MV-4-11 (cell line): ENCODE measurements at regions not wholly inside any gene's neighbourhood (a gene's known extent, or its start where the extent isn't known, plus 50 kb on each side); places are given as distances from the start of the nearest gene placed in this dataset.
A peak's percentile ranks its signal among the peaks of the same experiment; 100 is the strongest.

Source experiments
- DNase-seq: peaks from one replicate; lab custom pipeline; 2025; lab: John Stamatoyannopoulos, UW

DNA sequence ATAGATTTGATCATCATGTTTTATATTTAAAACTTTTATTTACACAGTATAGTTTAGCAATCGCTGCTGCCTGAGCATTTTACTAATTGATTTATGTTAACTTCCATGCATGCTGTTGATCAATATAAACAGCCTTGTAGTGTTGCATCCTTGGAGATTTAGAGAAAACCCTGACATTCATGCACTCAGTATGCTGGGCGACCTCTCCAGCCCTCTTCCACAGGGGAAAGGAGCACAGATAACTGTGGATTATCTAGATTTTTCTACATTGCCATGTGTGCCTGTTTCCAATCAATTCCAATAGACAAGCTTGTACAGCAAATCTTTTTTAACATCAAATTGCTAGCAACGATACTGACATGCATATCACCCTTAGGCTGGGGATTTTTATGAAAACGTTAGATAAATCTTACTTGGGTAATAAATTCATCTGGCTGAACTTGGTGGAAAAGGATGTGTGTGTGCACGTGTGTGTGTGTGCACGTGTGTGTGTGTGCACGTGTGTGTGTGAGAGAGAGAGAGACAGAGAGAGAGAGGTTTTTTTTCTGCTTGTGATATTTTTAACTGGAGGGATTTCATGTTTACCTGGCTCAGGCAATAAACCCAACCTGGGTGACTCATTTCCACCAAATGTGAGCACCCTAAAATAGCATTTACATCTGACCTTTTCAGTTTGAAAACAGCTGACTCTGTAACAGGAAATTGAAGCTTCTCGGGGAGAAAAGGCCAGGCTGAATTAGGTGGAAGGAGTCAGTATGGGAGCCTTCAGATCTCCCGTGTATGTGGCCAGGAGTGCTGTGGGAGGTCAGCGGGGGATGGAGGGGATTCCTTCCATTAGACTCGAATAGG lies 339.8 kb downstream of the PRDM2 start:
- no peak for DNase-seq

DNA sequence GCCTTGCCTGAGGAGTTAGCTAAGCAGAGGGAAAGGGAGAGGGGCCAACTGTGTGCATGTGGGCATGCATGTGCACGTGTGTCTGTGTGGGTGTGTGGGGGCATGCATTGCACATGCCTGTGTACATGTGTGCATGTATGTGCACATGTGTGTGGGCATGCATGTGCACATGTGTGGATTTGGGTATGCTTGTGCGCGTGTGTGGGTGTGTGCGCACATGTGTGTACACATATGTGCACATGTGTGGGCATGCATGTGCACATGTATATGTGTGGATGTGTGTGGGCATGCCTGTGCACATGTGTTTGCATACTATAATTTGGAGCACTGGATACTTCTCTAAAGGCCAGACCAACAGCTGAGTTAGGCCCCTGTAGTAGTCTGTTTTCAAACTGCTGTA lies 350.0 kb downstream of the PRDM2 start:
- DNase-seq: no peak

DNA sequence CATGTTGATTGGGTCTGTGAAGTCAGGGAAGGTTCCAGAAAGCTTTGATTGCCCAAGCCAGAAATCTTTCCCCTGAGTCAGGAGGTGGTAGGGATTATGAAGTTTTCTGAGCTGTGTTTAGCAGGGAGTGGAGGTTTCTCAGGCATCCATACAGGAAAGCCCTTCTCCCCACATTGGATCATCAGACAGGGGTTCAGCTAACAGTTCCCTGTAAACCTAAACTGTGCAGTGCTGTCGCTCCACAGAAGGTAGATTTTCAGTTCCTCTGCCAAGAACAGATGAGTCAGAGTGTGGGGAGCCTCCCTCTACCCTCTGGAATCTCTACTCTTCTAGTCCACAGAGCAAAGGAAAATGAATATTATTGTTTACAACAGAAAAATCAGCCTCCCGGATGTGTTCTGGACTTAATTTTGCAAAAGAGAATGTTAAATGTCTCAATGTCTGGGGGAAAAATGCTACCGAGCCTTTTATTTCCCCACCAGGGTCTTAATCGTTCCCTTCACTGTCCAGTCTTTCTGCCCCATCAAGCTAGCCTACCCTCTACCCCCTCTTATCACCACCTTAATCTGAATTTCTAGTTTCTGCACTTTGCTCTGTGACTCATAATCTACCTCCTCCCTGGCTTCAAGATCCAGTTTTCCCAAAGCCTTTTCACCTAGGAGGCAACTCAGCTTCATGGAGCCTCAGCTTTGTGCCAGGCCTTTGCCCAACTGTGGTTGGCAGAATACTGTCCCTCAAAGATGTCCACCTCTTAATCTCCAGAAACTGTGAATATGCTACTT lies 355.6 kb downstream of the PRDM2 start:
- no peak for DNase-seq

GRCh38 chr1:14057640-14058039 lies 357.7 kb downstream of the PRDM2 start:
- no peak for DNase-seq

- peak; percentile 5 for DNase-seq
Measured at GRCh38 chr1:14061204-14061603, 361.2 kb downstream of the PRDM2 start.

DNA sequence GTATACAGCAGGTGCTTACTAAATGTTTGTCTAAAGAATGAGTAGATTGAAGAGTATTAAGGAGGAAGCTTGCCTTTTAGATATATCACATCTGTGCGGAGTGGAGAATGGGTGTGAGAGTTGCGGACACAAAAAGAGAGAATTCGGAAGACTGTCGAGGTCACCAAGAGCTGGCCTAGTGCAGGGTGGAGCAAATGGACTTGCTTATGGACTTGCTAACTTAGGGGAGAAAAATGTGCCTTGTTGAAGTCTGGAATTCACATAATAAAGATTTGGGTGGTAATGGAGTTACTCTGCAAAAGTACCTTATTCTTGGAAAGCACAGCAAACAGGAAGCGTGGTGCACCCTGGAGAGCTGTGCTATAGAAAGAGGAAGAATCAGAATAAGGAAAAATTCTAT lies 361.7 kb downstream of the PRDM2 start:
- no peak for DNase-seq

DNA sequence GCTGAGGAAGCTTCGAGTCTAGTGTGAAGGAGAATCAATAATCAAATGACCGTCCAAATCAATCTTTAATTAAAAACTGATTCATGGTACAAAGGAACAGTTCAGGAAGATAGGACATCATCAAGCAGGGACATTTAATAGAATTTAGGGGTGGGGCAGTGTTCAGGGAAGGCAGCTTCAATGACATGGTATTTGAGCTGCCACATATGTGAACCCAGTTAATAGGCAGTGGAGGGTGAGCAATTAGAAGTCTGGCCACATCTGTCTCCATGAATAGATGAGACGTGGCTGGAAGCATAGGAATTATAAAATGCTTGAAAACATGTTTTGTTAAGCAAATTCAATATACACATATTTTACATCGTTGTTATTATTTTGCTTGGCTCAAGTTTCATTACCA lies 362.7 kb downstream of the PRDM2 start:
- DNase-seq: no peak

GRCh38 chr1:14064649-14065442 lies 364.9 kb downstream of the PRDM2 start:
- DNase-seq: no peak

- DNase-seq: no peak
Measured at GRCh38 chr1:14065486-14065885, 365.5 kb downstream of the PRDM2 start.

DNA sequence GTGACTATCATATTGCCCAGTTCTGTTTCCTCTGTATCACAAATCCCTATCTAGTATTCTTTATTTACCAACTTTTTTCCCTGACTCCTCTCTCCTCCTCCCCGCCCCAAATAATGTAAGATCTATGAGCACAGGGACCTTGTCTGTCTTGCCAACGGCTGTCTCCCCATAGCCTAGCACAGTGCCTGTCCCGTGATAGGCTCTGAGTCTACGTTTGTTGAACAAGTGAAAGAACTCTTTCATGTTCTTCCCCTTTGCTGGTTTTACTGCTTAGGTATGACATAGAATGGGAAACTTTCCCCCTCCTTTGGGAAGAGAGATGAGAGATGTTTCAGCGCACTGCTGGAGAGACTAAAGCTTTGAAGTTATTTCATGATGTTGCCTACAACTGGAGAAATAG lies 367.0 kb downstream of the PRDM2 start:
- DNase-seq: no peak

GRCh38 chr1:14067711-14068110 lies 367.7 kb downstream of the PRDM2 start:
- DNase-seq: no peak

DNA sequence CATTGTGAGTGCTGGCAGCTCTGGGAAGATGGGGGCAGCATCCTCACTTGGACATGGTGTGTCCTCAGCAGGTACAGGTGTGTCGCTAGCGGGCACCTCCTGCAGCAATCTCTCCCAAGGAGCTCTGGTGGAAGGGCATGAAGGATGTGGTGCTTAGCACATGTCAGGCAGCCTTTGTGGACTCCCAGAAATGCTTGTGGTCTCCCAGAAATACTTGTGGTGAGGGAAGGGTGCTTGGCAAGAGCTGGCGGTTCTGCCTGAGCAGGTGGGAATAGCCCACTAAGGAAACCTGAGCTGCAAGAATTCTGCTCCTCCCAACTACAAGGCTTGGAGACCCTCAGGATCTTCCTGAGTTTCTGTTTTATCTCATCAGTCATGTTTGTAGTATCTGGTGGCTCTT lies 371.6 kb downstream of the PRDM2 start:
- no peak for DNase-seq

- DNase-seq: no peak
Measured at GRCh38 chr1:14080653-14081052, 380.7 kb downstream of the PRDM2 start.

GRCh38 chr1:14082331-14082730 lies 382.3 kb downstream of the PRDM2 start:
- DNase-seq: no peak

DNA sequence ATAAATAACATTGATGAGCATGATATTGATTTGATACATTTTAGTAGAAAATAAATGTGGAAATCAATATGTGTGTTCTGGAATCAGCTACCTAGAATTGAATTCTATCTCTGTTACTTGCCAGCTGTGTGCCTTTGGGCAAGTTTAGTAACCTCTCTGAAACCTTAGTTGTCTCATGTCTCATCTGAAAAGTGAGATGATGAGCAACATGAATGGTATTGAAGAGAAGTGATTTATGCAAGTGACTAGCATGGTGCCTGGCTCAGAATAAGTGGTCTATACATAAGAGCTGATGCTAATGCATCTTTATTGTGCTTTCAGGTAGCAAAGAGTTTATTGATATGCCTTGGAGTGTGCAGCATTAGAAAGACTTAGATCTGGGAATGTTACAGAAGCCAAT lies 383.3 kb downstream of the PRDM2 start:
- no peak for DNase-seq

DNA sequence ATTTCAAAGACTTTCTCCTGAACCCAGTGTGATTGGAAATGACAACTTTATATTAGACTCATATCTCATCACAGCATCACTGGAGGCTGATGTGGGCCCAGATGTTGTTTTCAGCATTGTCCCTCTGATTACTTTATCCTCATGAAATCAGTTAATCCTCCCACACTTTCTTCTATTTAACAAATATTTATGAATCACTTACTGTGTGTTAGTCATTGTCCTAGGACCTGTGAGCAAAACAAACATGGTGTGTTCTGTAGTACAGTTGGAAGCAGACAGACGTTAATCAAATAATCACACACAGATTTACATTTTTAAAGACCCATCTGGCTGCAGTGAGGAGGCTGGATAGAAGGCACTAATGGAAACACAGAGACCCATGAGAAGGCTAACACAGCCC lies 383.7 kb downstream of the PRDM2 start:
- no peak for DNase-seq

DNA sequence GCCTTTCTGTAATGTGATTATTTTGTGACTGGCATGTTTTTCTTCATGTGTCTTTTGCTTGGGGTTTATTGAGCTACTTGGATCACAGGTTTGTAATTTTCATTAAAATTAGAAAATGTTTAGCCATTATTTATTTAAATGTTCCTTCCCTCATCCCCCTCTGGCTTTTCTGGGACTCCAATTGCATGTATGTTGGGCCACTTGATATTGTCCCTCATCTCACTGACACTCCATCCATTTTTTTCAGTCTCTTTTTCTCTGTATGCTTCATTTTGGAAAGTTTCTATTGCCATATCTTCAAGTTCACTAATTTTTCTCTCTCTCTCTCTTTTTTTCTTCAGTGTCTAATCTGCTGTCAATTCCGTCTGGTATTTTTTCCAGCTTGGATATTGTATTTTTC lies 390.1 kb downstream of the PRDM2 start:
- no peak for DNase-seq

- DNase-seq: no peak
Measured at GRCh38 chr1:14090531-14090930, 390.5 kb downstream of the PRDM2 start.

GRCh38 chr1:14094611-14095400 lies 394.8 kb downstream of the PRDM2 start:
- DNase-seq: no peak

DNA sequence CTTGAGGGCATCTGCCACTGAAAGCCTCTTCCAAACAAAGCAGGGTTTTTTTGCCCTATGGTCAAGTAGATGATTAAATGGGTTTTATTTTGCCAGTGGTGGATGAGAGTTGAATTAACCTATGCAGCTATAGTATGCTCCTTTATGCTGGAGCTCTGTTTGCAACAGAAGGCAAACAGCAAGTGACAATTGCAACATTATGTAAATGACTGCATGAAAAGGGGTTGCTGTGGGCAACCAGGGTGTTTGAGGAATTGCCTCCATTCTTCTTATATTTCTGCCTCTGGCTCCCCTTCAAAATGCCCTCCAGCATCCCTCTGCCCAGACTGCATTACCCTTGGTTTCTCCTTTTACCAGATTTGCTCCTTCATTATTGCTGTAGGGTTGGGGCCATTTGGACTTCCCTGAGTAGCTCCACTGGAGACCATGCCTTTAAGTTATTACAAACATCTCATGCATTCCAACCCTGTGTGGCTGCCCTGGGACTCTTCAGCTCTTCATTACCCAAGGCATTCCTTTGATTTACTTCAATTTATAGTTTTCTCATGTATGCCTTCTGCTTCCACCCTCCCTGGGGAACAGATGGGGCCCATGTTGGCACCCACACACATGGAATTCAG lies 398.4 kb downstream of the PRDM2 start:
- DNase-seq: no peak

DNA sequence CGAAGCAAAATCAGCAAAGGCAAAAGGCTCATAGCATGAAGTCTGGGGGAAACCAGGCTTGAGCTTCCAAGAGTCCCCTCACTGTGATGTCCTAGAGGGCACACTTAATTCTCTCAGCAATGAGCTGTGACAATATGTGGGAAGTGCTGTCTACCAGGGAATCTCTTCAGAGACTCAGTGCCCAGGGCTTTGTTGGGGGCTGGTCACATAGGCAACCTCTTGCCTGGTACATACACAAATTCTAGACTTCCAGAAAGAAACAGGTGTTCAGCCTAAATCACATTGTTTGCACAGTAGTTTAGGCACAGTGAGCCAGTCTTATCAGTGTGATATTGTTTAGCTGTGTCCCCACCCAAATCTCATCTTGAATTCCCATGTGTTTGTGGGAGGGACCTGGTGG lies 400.5 kb downstream of the PRDM2 start:
- no peak for DNase-seq
